IMR-90 (cell line): ENCODE measurements at regions not wholly inside any gene's neighbourhood (a gene's known extent, or its start where the extent isn't known, plus 50 kb on each side); places are given as distances from the start of the nearest gene placed in this dataset.

Experiments
- ATAC-seq: fragments of 200-7000 bp; cut with Tn5 transposase; 2 replicates; pipeline ENCODE4 v1.9.1; 2020; ENCODE audit warnings: low read depth, mild to moderate bottlenecking, moderate library complexity
- BruUV-seq: library from RNA; stranded (reverse); fragments of 400-500 nt; replicated peaks from 2 replicates; lab custom pipeline; 2021; lab: Mats Ljungman, UMichigan
- CTCF ChIA-PET: fragments of 300-600 bp; formaldehyde crosslinking; extraction: SDS; loops from one replicate; lab custom pipeline; 2021; ENCODE audit warnings: antibody characterized with exemption; lab: Yijun Ruan, JAX
- POLR2A ChIA-PET: fragments of 300-600 bp; sonication (Branson Sonifier 250); formaldehyde crosslinking; loops from one replicate; lab custom pipeline; 2022; ENCODE audit warnings: antibody characterized with exemption; ENCODE audit not compliant: unreplicated experiment; lab: Charles Lee
- DNase-seq: peaks from one replicate; pipeline ENCODE4 v3.0.0; 2013
- H2AFZ ChIP-seq: replicated peaks from 2 replicates; pipeline ENCODE3; 2013; ENCODE audit warnings: low read length, mild to moderate bottlenecking; ENCODE audit not compliant: poor library complexity
- H2AK5ac ChIP-seq: 2 replicates; pipeline ENCODE4 v1.6.1; 2013; ENCODE audit warnings: low read depth, low read length, inconsistent platforms
- H2AK9ac ChIP-seq: replicated peaks from 2 replicates; pipeline ENCODE3; 2013; ENCODE audit warnings: mild to moderate bottlenecking, low read depth, low read length, moderate library complexity; ENCODE audit not compliant: poor library complexity
- H2BK120ac ChIP-seq: 2 replicates; pipeline ENCODE4 v1.6.1; 2013; ENCODE audit warnings: low read depth, low read length, inconsistent platforms
- H2BK15ac ChIP-seq: 3 replicates; pipeline ENCODE4 v1.6.1; 2013; ENCODE audit warnings: low read depth, low read length, inconsistent platforms
- H2BK20ac ChIP-seq: 2 replicates; pipeline ENCODE4 v1.6.1; 2013; ENCODE audit warnings: low read depth, mild to moderate bottlenecking, inconsistent platforms, low read length, moderate library complexity
- H2BK5ac ChIP-seq: 2 replicates; pipeline ENCODE4 v1.6.1; 2013; ENCODE audit warnings: mild to moderate bottlenecking, low read depth, low read length, inconsistent platforms; ENCODE audit not compliant: poor library complexity, severe bottlenecking
- H3K14ac ChIP-seq: replicated peaks from 2 replicates; pipeline ENCODE4 v1.6.1; 2013; ENCODE audit warnings: low read depth, low read length, inconsistent platforms
- H3K18ac ChIP-seq: 2 replicates; pipeline ENCODE4 v1.6.1; 2013; ENCODE audit warnings: low read depth, low read length, control low read depth
- H3K23ac ChIP-seq: 2 replicates; pipeline ENCODE4 v1.6.1; 2013; ENCODE audit warnings: low read depth, low read length, inconsistent platforms
- H3K27ac ChIP-seq: 2 replicates; pipeline ENCODE4 v1.5.1; 2013; ENCODE audit warnings: mild to moderate bottlenecking, control low read depth, low read length; ENCODE audit not compliant: insufficient read depth
- H3K27me3 ChIP-seq: 2 replicates; pipeline ENCODE4 v1.6.1; 2013; ENCODE audit warnings: low read length; ENCODE audit not compliant: control insufficient read depth, insufficient read depth
- H3K36me3 ChIP-seq: 2 replicates; pipeline ENCODE4 v1.6.1; 2013; ENCODE audit warnings: low read length, mixed read lengths; ENCODE audit not compliant: control insufficient read depth, insufficient read depth
- H3K4ac ChIP-seq: 2 replicates; pipeline ENCODE4 v1.6.1; 2013; ENCODE audit warnings: low read depth, low read length, inconsistent platforms
- H3K4me1 ChIP-seq: 2 replicates; pipeline ENCODE4 v1.6.1; 2013; ENCODE audit warnings: low read length, mixed read lengths; ENCODE audit not compliant: control insufficient read depth, insufficient read depth
- H3K4me2 ChIP-seq: 2 replicates; pipeline ENCODE4 v1.6.1; 2013; ENCODE audit warnings: low read depth, mild to moderate bottlenecking, control low read depth, low read length, moderate library complexity
- H3K4me3 ChIP-seq: 2 replicates; pipeline ENCODE4 v1.5.1; 2013; ENCODE audit warnings: low read depth, mild to moderate bottlenecking, control low read depth, low read length, moderate library complexity; ENCODE audit not compliant: insufficient read depth
- H3K56ac ChIP-seq: 2 replicates; pipeline ENCODE4 v1.6.1; 2013; ENCODE audit warnings: low read length, inconsistent platforms; ENCODE audit not compliant: insufficient read depth; ENCODE audit errors: extremely low read depth
- H3K79me1 ChIP-seq, 2 experiments: 2 replicates each; pipeline ENCODE4 v1.6.1; 2013; ENCODE audit warnings: low read length in 2 of 2, inconsistent platforms in 1 of 2, low read depth in 1 of 2
- H3K9ac ChIP-seq: 2 replicates; pipeline ENCODE4 v1.6.1; 2013; ENCODE audit warnings: low read depth, low read length, control low read depth
- H3K9me1 ChIP-seq: 2 replicates; pipeline ENCODE4 v1.6.1; 2013; ENCODE audit warnings: low read length, inconsistent platforms; ENCODE audit not compliant: insufficient read depth
- H3K9me3 ChIP-seq: 2 replicates; pipeline ENCODE4 v1.6.1; 2013; ENCODE audit warnings: low read length; ENCODE audit not compliant: control insufficient read depth, insufficient read depth
- H4K20me1 ChIP-seq: 2 replicates; pipeline ENCODE4 v1.6.1; 2013; ENCODE audit warnings: low read length, inconsistent platforms; ENCODE audit not compliant: insufficient read depth
- H4K5ac ChIP-seq: 2 replicates; pipeline ENCODE4 v1.6.1; 2013; ENCODE audit warnings: mild to moderate bottlenecking, low read depth, low read length, control low read depth
- H4K8ac ChIP-seq, 2 experiments: 2 replicates each; pipeline ENCODE4 v1.6.1; 2013; ENCODE audit warnings: low read depth in 2 of 2, low read length in 2 of 2, control low read depth in 1 of 2, inconsistent platforms in 1 of 2
- H4K91ac ChIP-seq: 2 replicates; pipeline ENCODE4 v1.6.1; 2013; ENCODE audit warnings: low read depth, low read length, inconsistent platforms; ENCODE audit not compliant: insufficient read depth
- CEBPB ChIP-seq: IDR thresholded peaks from 2 replicates; pipeline ENCODE4 v1.6.1; 2012; ENCODE audit warnings: low read depth, low read length, improper control_type of control experiment
- CHD1 ChIP-seq: IDR thresholded peaks from 2 replicates; pipeline ENCODE4 v1.6.1; 2012; ENCODE audit warnings: low read depth, low read length, improper control_type of control experiment
- CTCF ChIP-seq: conservative IDR thresholded peaks from 2 replicates; pipeline ENCODE4 v1.5.1; 2012; ENCODE audit warnings: mild to moderate bottlenecking, low read depth, low read length, improper control_type of control experiment
- ELK1 ChIP-seq: fragments of 150-350 bp; IDR thresholded peaks from 2 replicates; pipeline ENCODE4 v1.6.1; 2016; ENCODE audit warnings: low read depth, mild to moderate bottlenecking, low read length, moderate library complexity, borderline replicate concordance
- FOS ChIP-seq: fragments of 150-350 bp; IDR thresholded peaks from 2 replicates; pipeline ENCODE4 v1.6.1; 2016; ENCODE audit warnings: low read depth, low read length
- MAFK ChIP-seq: IDR thresholded peaks from 2 replicates; pipeline ENCODE4 v1.6.1; 2012; ENCODE audit warnings: low read depth, low read length, improper control_type of control experiment
- MAZ ChIP-seq: IDR thresholded peaks from 2 replicates; pipeline ENCODE4 v1.6.1; 2012; ENCODE audit warnings: low read depth, mild to moderate bottlenecking, low read length, improper control_type of control experiment, moderate library complexity, borderline replicate concordance
- MXI1 ChIP-seq: IDR thresholded peaks from 2 replicates; pipeline ENCODE4 v1.6.1; 2012; ENCODE audit warnings: low read depth, mild to moderate bottlenecking, low read length, moderate library complexity, borderline replicate concordance
- NFE2L2 ChIP-seq: fragments of 150-350 bp; IDR thresholded peaks from 2 replicates; pipeline ENCODE4 v1.6.1; 2016; ENCODE audit warnings: low read depth, mild to moderate bottlenecking, low read length
- POLR2A ChIP-seq: IDR thresholded peaks from 2 replicates; pipeline ENCODE4 v1.6.1; 2012; ENCODE audit warnings: mild to moderate bottlenecking, low read depth, low read length
- RFX5 ChIP-seq: IDR thresholded peaks from 2 replicates; pipeline ENCODE4 v1.8.0; 2012; ENCODE audit warnings: low read depth, mild to moderate bottlenecking, low read length, moderate library complexity
- SMC3 ChIP-seq: fragments of 150-350 bp; IDR thresholded peaks from 2 replicates; pipeline ENCODE4 v1.6.1; 2016; ENCODE audit warnings: low read depth, mild to moderate bottlenecking, antibody characterized with exemption, low read length, moderate library complexity
- WGBS, 2 experiments: methylation state at CpG; one replicate each; pipeline versions ENCODE4 v1.1.5 to v1.1.7; 2013; ENCODE audit warnings: missing lambda C conversion rate in 2 of 2; ENCODE audit not compliant: insufficient read length in 1 of 2; ENCODE audit errors: extremely low coverage in 2 of 2; 5-methylcytosine and 5-hydroxymethylcytosine counted together
- dilution Hi-C: fragments of 300-500 bp; cut with HindIII; formaldehyde crosslinking; loops from one replicate; pipeline ENCODE4 v1.14.3; 2018; ENCODE audit warnings: low sequenced_read_pairs; ENCODE audit not compliant: unreplicated experiment
- in situ Hi-C: fragments of 300-500 bp; cut with MboI; formaldehyde crosslinking; loops from 3 replicates; pipeline ENCODE4 v1.14.3; 2019; ENCODE audit warnings: low sequenced_read_pairs, inconsistent platforms, mixed read lengths
- intact Hi-C: fragments of 100-400 bp; cut with micrococcal nuclease; formaldehyde crosslinking; loops from 2 replicates; pipeline ENCODE4 v1.10.0; 2022
- TF ChIP-seq, protein P1 (sequence below): fragments of 150-350 bp; IDR thresholded peaks from 2 replicates; pipeline ENCODE4 v1.6.1; 2017; ENCODE audit warnings: mild to moderate bottlenecking, antibody characterized with exemption, low read length, low read depth

GRCh38 chr9:26657958-26658357 is 234.6 kb downstream of the CAAP1 start:
- H3K18ac ChIP-seq, result no peak overlapping the region
- no peaks in the 10 kb centered on the region for H4K20me1 ChIP-seq
- no peak overlapping the region for H3K14ac ChIP-seq
- no peaks in the 10 kb centered on the region for H3K9me3 ChIP-seq
- dilution Hi-C loops (no loop called here), intact Hi-C loops (no loop called here), in situ Hi-C loops (no loop called here)
- H3K9me1 ChIP-seq, result no peaks in the 10 kb centered on the region
- no TSS peak for BruUV-seq
- no peak overlapping the region for H2BK15ac ChIP-seq
- no peak for TF ChIP-seq MXI1
- no peak for TF ChIP-seq SMC3
- no peak for TF ChIP-seq ELK1
- TF ChIP-seq CHD1, result no peak
- TF ChIP-seq CTCF, result no peak
- no peak for TF ChIP-seq FOS
- no peak for TF ChIP-seq RFX5
- no peak for TF ChIP-seq NFE2L2
- TF ChIP-seq MAFK, result no peak
- TF ChIP-seq, protein P1, sequence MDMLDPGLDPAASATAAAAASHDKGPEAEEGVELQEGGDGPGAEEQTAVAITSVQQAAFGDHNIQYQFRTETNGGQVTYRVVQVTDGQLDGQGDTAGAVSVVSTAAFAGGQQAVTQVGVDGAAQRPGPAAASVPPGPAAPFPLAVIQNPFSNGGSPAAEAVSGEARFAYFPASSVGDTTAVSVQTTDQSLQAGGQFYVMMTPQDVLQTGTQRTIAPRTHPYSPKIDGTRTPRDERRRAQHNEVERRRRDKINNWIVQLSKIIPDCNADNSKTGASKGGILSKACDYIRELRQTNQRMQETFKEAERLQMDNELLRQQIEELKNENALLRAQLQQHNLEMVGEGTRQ, result no peak
- no peak for TF ChIP-seq MAZ
- TF ChIP-seq CEBPB, result no peak
- no peak for TF ChIP-seq POLR2A
- no peak overlapping the region for H2AK9ac ChIP-seq
- no peak overlapping the region for H2BK5ac ChIP-seq
- no peaks in the 10 kb centered on the region for H3K27me3 ChIP-seq
- H3K4me1 ChIP-seq, result no peaks in the 10 kb centered on the region
- no CpG with 5 or more reads among the region's 2 CpGs for WGBS, 2 experiments
- H3K23ac ChIP-seq, result no peak overlapping the region
- no peak for ATAC-seq
- H2AK5ac ChIP-seq, result no peak overlapping the region
- no peaks in the 10 kb centered on the region for H3K36me3 ChIP-seq
- ChIA-PET POLR2A (no interaction called here), CTCF (no interaction called here)
- H2BK20ac ChIP-seq, result no peak overlapping the region
- H2BK120ac ChIP-seq, result no peak overlapping the region
- no peak overlapping the region for H3K9ac ChIP-seq
- H3K56ac ChIP-seq, result no peak overlapping the region
- H3K4me2 ChIP-seq, result no peak overlapping the region
- H4K5ac ChIP-seq, result no peak overlapping the region
- H3K27ac ChIP-seq, result no peak overlapping the region
- H3K4me3 ChIP-seq, result no peak overlapping the region
- no peak overlapping the region for H2AFZ ChIP-seq
- DNase-seq, result no peak
- no peaks in the 10 kb centered on the region for H3K79me1 ChIP-seq
- H3K4ac ChIP-seq, result no peak overlapping the region
- H4K91ac ChIP-seq, result no peak overlapping the region
- no peak overlapping the region for H4K8ac ChIP-seq
